Subcutaneous abdominal adipose tissue (tissue), 5 donors: ENCODE measurements at regions not wholly inside any gene's neighbourhood (a gene's known extent, or its start where the extent isn't known, plus 50 kb on each side); places are given as distances from the start of the nearest gene placed in this dataset.

ENCODE experiments used
- H3K27ac ChIP-seq: one replicate; pipeline ENCODE4 v1.7.0; 2013; ENCODE audit warnings: low read depth, mild to moderate bottlenecking, inconsistent platforms, low read length, moderate library complexity
- H3K27me3 ChIP-seq, 5 donors: one replicate each; pipeline ENCODE4 v1.7.0; 2013; ENCODE audit warnings: low read length in 5 of 5, inconsistent platforms in 1 of 5; ENCODE audit not compliant: control insufficient read depth in 5 of 5, insufficient read depth in 4 of 5
- H3K36me3 ChIP-seq, 5 donors: one replicate each; pipeline ENCODE4 v1.7.0; 2013; ENCODE audit warnings: low read length in 5 of 5; ENCODE audit not compliant: control insufficient read depth in 5 of 5, insufficient read depth in 5 of 5
- H3K4me1 ChIP-seq, 5 donors: one replicate each; pipeline ENCODE4 v1.7.0; 2013; ENCODE audit warnings: low read length in 5 of 5, mild to moderate bottlenecking in 3 of 5, moderate library complexity in 1 of 5; ENCODE audit not compliant: control insufficient read depth in 5 of 5, insufficient read depth in 5 of 5
- H3K4me3 ChIP-seq, 5 donors: one replicate each; pipeline ENCODE4 v1.7.0; 2013; ENCODE audit warnings: low read length in 5 of 5, low read depth in 1 of 5
- H3K9ac ChIP-seq, 5 donors: one replicate each; pipeline ENCODE4 v1.7.0; 2013; ENCODE audit warnings: low read length in 5 of 5, mild to moderate bottlenecking in 4 of 5, moderate library complexity in 3 of 5
- H3K9me3 ChIP-seq, 5 donors: one replicate each; pipeline ENCODE4 v1.7.0; 2013; ENCODE audit warnings: low read length in 5 of 5; ENCODE audit not compliant: control insufficient read depth in 5 of 5
- donor health status: healthy.
- donor health status: healthy.
- donor health status: healthy.
- donor health status: healthy.
- donor health status: healthy.

GRCh38 chr3:66606868-66607267, 106.0 kb upstream of the LRIG1 start:
- H3K27ac ChIP-seq = no peak overlapping the region
- no peak overlapping the region for H3K9ac ChIP-seq
- H3K4me3 ChIP-seq = no peak overlapping the region
- no peaks in the 10 kb centered on the region for H3K27me3 ChIP-seq
- no peaks in the 10 kb centered on the region for H3K9me3 ChIP-seq
- peaks cover 0 to 12% (median 8%) of the 10 kb centered on the region in 5 donors for H3K4me1 ChIP-seq
- no peaks in the 10 kb centered on the region for H3K36me3 ChIP-seq

- no peaks in the 10 kb centered on the region for H3K9me3 ChIP-seq
- no peaks in the 10 kb centered on the region for H3K36me3 ChIP-seq
- no peak overlapping the region for H3K4me3 ChIP-seq
- peaks cover 0 to 3% (median 1%) of the 10 kb centered on the region in 5 donors for H3K4me1 ChIP-seq
- no peaks in the 10 kb centered on the region for H3K27me3 ChIP-seq
- no peak overlapping the region for H3K9ac ChIP-seq
- no peak overlapping the region for H3K27ac ChIP-seq
These were observed 109.1 kb upstream of the LRIG1 start for GRCh38 chr3:66609660-66610561.

GRCh38 chr3:66610562-66610909, 109.7 kb upstream of the LRIG1 start:
- Histone ChIP-seq H3K36me3 (no peaks in the 10 kb centered on the region), H3K27me3 (no peaks in the 10 kb centered on the region), H3K9me3 (no peaks in the 10 kb centered on the region), H3K4me3 (no peak overlapping the region), H3K4me1 (no peaks in the 10 kb centered on the region), H3K9ac (no peak overlapping the region), H3K27ac (no peak overlapping the region)

GRCh38 chr3:66615643-66616301, 115.0 kb upstream of the LRIG1 start:
- Histone ChIP-seq H3K9me3 (no peaks in the 10 kb centered on the region), H3K4me1 (peaks cover 0 to 2% (median 0%) of the 10 kb centered on the region in 5 donors), H3K9ac (no peak overlapping the region), H3K36me3 (no peaks in the 10 kb centered on the region), H3K27me3 (no peaks in the 10 kb centered on the region), H3K4me3 (no peak overlapping the region), H3K27ac (no peak overlapping the region)

GRCh38 chr3:66617351-66617750, 116.5 kb upstream of the LRIG1 start:
- Histone ChIP-seq H3K27me3 (no peaks in the 10 kb centered on the region), H3K9ac (no peak overlapping the region), H3K36me3 (no peaks in the 10 kb centered on the region), H3K4me3 (no peak overlapping the region), H3K9me3 (no peaks in the 10 kb centered on the region), H3K27ac (no peak overlapping the region), H3K4me1 (peaks cover 0 to 3% (median 0%) of the 10 kb centered on the region in 5 donors)

- no peak overlapping the region for H3K27ac ChIP-seq
These were observed 117.2 kb upstream of the LRIG1 start for GRCh38 chr3:66618066-66618465.

GRCh38 chr3:66620296-66620695, 119.5 kb upstream of the LRIG1 start:
- Histone ChIP-seq H3K27me3 (no peaks in the 10 kb centered on the region), H3K9me3 (peaks cover 0 to 3% (median 0%) of the 10 kb centered on the region in 5 donors), H3K4me1 (peaks cover 0 to 3% (median 0%) of the 10 kb centered on the region in 5 donors), H3K36me3 (no peaks in the 10 kb centered on the region), H3K4me3 (no peak overlapping the region), H3K27ac (no peak overlapping the region), H3K9ac (no peak overlapping the region)

More at GRCh38 chr3:66618066-66618465, 117.2 kb upstream of the LRIG1 start:
- Histone ChIP-seq H3K9ac (no peak overlapping the region), H3K36me3 (no peaks in the 10 kb centered on the region), H3K4me3 (no peak overlapping the region), H3K27me3 (no peaks in the 10 kb centered on the region), H3K9me3 (no peaks in the 10 kb centered on the region), H3K4me1 (peaks cover 0 to 3% (median 0%) of the 10 kb centered on the region in 5 donors)

- Histone ChIP-seq H3K4me3 (no peak overlapping the region), H3K27me3 (no peaks in the 10 kb centered on the region), H3K9ac (no peak overlapping the region), H3K4me1 (peaks cover 0 to 6% (median 0%) of the 10 kb centered on the region in 5 donors), H3K27ac (no peak overlapping the region), H3K9me3 (peaks cover 0 to 3% (median 0%) of the 10 kb centered on the region in 5 donors), H3K36me3 (no peaks in the 10 kb centered on the region)
These were observed 122.1 kb upstream of the LRIG1 start for GRCh38 chr3:66622756-66623457.

GRCh38 chr3:66625505-66626216, 124.8 kb upstream of the LRIG1 start:
- H3K9me3 ChIP-seq = peaks cover 0 to 3% (median 0%) of the 10 kb centered on the region in 5 donors
- no peak overlapping the region for H3K27ac ChIP-seq

More at GRCh38 chr3:66625505-66626216, 124.8 kb upstream of the LRIG1 start:
- Histone ChIP-seq H3K4me1 (peaks cover 0 to 5% (median 0%) of the 10 kb centered on the region in 5 donors), H3K4me3 (no peak overlapping the region), H3K27me3 (no peaks in the 10 kb centered on the region), H3K9ac (no peak overlapping the region), H3K36me3 (no peaks in the 10 kb centered on the region)
